Endothelial cell of hepatic sinusoid (primary cell): ENCODE measurements at regions not wholly inside any gene's neighbourhood (a gene's known extent, or its start where the extent isn't known, plus 50 kb on each side); places are given as distances from the start of the nearest gene placed in this dataset.

ENCODE experiments used
- in situ Hi-C: cut with HindIII; loops from 2 replicates; pipeline ENCODE4 v1.10.0; 2017; ENCODE audit warnings: low sequenced_read_pairs

GRCh38 chr4:8796096-8796495, 75.5 kb downstream of the HMX1 start:
- in situ Hi-C loops: no loop called here

DNA sequence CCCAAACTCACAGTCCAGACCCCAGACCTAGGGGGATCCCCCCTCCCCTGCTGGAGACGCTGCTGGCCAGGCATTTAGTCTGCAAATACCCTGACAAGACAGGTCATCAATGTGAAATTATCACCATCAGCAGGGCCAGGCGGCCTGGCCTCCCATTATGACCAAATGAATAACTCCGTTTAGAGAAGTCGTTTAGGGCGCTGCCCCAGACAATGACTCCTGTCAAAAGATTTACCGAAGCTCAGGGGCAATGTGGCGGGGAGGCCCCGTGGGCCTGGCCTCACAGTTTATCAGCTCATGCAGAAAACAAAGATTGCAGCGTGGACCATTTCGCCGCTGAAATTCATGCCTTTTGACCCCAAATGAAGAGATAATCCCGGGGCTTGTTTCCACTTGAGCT, 76.5 kb downstream of the HMX1 start:
- in situ Hi-C loops: no loop called here

- in situ Hi-C loops: no loop called here
These were observed 77.1 kb downstream of the HMX1 start for GRCh38 chr4:8794491-8794890.

DNA sequence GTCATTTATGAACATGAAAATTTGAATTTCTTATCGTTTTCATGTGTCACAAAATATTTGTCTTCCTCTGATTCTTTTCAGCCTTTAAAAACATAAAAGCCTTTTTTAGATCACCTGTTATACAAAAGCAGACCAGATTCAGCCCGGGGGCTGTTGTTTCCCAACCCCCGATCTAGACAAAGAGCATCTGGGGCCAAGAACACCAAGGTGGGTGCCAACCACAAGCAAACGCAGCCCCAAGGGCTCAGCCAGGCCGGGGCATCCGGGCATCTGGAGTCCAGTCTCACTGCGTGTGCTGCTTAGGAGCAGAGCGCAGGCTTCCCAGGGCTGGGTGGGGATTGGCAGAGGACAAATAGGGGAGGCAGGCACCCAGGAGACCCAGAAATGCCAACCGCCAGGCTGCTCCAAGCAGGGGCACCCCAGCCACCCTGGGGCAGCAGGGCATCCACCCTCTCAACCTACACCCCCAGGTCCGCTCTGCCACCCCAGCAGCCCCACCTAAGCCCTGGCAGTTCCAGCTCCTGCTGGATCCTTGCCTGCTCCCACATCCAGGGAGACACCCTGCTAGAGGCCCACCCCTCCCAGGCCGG, 78.0 kb downstream of the HMX1 start:
- in situ Hi-C loops: no loop called here

GRCh38 chr4:8792491-8792890, 79.1 kb downstream of the HMX1 start:
- in situ Hi-C loops: no loop called here

DNA sequence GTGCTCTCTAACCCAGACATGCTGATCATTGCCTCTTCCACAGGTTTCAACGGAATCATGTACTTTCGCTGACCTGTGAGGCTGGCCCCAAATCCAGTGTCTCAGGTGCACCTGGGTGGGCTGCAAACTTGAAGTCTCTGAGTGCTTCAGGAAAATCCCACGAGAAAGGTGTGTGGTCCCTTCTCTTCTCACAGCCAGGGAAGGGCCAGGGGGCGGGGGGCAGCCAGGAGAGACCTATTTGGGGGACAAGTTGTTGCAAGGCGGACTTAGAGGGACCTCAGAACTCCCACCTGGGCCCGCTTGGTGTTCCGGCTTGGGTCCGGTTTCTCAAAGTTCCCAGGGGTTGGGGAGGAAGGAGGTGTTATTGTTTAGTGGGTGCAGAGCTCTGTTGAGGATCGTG, 80.0 kb downstream of the HMX1 start:
- in situ Hi-C loops: no loop called here

GRCh38 chr4:8790749-8791148, 80.9 kb downstream of the HMX1 start:
- in situ Hi-C loops: no loop called here

- in situ Hi-C loops: no loop called here
These were observed 83.5 kb downstream of the HMX1 start for GRCh38 chr4:8788174-8788573.

GRCh38 chr4:8786166-8786565, 85.5 kb downstream of the HMX1 start:
- in situ Hi-C loops: no loop called here

- in situ Hi-C loops: no loop called here
These were observed 85.9 kb downstream of the HMX1 start for GRCh38 chr4:8785656-8786142.

DNA sequence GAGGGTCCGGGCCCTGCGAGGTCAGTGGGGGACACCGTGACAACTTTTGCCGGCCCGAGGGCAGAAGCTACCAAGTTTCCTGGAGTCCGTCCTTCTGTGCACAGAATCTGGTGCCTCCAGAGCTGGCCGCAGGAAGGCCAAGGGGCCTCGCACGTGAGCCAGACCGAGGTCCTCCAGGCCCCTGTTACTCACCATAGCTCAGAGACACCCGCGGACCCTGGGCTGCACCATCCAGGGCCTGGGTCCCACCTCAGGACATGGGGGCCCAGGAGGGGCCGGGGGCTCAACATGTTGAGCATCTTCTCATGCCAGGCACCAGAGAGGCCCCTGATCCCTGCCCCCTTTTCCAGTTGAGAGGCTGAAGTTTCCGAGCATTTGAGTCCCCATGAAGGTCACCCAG, 87.9 kb downstream of the HMX1 start:
- in situ Hi-C loops: no loop called here

GRCh38 chr4:8782135-8782534, 89.5 kb downstream of the HMX1 start:
- in situ Hi-C loops: no loop called here

GRCh38 chr4:8781641-8782040, 90.0 kb downstream of the HMX1 start:
- in situ Hi-C loops: no loop called here

GRCh38 chr4:8780596-8781368, 90.9 kb downstream of the HMX1 start:
- in situ Hi-C loops: no loop called here

DNA sequence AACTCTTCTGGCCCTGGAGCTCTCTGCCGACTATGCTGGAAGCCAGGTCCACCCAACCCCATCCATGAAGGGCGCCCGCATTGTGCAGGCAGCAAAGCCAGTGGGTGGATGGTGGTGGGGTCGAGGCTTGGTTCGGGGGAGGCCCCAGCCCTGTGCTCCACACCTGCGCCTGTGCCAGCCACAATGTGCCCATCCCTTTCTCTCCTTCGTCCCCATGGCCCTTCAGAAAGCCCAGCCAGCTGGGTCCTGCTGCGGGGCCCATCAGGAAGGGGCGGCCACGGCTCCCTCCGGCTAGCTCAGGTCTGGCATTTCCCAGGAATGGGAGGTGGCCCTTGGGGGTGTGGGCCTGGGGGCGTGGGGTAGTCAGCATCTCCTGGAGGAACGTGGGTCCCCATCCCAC, 91.6 kb downstream of the HMX1 start:
- in situ Hi-C loops: no loop called here

GRCh38 chr4:8779490-8779932, 92.1 kb downstream of the HMX1 start:
- in situ Hi-C loops: no loop called here

DNA sequence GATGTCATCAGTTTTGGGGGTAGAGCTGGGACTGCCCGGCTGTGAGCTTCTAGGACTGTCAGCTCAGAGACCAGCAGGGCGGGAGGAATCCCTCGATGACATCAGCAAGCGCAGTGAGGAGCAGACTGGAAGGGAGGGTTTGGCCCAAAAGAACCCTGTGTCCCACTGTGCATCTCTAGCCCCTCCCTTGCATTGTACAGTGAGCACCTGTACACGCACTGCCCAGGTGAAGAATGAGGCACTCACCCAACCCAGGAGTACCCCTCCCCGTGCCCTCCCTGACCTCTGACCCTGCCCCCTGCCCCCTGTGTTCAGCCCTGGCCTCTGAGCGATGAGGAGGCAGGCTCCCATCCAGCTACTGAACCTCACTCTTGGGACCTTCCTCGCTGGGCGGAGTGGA, 92.9 kb downstream of the HMX1 start:
- in situ Hi-C loops: no loop called here

GRCh38 chr4:8778291-8778690, 93.3 kb downstream of the HMX1 start:
- in situ Hi-C loops: no loop called here

DNA sequence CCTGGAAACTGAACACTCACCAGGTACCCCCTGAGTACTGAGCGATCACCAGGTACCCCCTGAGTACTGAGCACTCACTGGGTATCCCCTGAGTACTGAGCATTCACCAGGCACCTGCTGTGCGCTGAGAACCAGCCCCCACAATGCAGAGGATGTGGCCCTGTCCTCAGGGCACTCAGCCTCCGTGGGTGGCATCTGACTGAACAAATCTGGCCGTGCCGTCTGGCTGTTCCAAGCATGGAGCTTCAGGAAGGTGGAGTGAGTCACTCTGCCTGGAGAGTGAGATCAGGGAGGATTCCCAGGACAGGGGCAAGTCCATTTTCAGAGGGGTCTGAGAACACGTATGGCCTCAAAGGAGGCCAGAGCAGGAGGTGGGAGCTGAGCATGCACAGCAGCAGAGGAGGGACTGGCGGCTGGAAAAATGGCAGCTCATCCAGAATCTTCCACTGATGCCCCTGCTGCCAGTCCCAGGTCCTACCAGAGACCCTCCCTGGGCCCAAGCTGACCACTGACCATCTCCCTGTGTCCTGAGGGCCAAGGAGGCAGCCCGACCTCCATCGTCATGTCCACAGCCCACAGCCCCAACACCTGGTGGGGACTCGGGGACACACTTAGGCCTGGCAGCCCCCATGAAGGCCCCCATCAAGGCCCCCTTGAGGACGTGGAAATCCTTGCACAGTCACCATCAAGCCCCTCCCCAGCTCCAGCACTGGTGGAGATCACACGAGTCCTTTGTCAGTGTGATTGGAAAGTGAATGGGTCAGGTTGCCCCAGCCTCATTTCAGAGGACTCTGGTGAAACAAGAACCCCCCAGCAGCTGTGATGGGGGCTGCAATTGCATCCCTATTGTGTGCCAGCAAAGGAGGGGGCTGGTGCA, 94.1 kb downstream of the HMX1 start:
- in situ Hi-C loops: no loop called here

- in situ Hi-C loops: no loop called here
These were observed 95.3 kb downstream of the HMX1 start for GRCh38 chr4:8776366-8776765.

- in situ Hi-C loops: no loop called here
These were observed 95.8 kb downstream of the HMX1 start for GRCh38 chr4:8775751-8776355.
